Duodenal mucosa (tissue), 2 donors: ENCODE measurements at regions not wholly inside any gene's neighbourhood (a gene's known extent, or its start where the extent isn't known, plus 50 kb on each side); places are given as distances from the start of the nearest gene placed in this dataset.

Experiments
- H3K27ac ChIP-seq: one replicate; pipeline ENCODE4 v1.7.0; 2013; ENCODE audit warnings: low read depth, low read length
- H3K27me3 ChIP-seq, 2 donors: one replicate each; pipeline ENCODE4 v1.7.0; 2013; ENCODE audit warnings: low read length in 2 of 2, control low read depth in 1 of 2; ENCODE audit not compliant: insufficient read depth in 2 of 2, control insufficient read depth in 1 of 2
- H3K36me3 ChIP-seq, 2 donors: one replicate each; pipeline ENCODE4 v1.7.0; 2013; ENCODE audit warnings: low read length in 2 of 2, control low read depth in 1 of 2; ENCODE audit not compliant: insufficient read depth in 2 of 2, control insufficient read depth in 1 of 2
- H3K4me1 ChIP-seq, 2 donors: one replicate each; pipeline ENCODE4 v1.7.0; 2013; ENCODE audit warnings: low read length in 2 of 2, control low read depth in 1 of 2; ENCODE audit not compliant: insufficient read depth in 2 of 2, control insufficient read depth in 1 of 2
- H3K4me3 ChIP-seq, 2 donors: one replicate each; pipeline ENCODE4 v1.7.0; 2013; ENCODE audit warnings: low read length in 2 of 2, low read depth in 1 of 2
- H3K9ac ChIP-seq, 2 donors: one replicate each; pipeline ENCODE4 v1.7.0; 2013; ENCODE audit warnings: low read length in 2 of 2, low read depth in 1 of 2
- H3K9me3 ChIP-seq, 2 donors: one replicate each; pipeline ENCODE4 v1.7.0; 2013; ENCODE audit warnings: low read length in 2 of 2, control low read depth in 1 of 2; ENCODE audit not compliant: control insufficient read depth in 1 of 2

DNA sequence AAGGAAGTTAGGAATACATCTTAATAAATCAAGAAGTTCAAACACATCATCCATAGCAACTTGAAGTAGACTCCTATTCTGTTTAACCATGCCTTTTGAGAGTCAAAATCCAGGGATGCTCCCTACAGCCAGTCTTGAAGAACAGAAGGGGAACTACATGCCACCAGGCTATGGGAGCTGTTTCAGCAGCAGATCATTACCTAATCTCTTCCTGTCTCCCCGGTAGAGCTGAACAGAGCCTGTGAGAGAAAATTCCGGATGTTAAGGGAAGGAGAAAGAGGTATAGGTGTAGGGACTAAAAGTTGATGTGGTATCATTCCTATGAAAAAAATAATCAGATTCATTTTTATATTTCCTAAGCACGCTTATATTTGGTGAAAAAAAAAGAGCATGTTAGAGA, 352.2 kb downstream of the SPRY1 start:
- H3K4me1 ChIP-seq, result peaks cover 7 to 19% of the 10 kb centered on the region in 2 donors
- no peak overlapping the region for H3K9ac ChIP-seq
- H3K9me3 ChIP-seq, result no peaks in the 10 kb centered on the region
- no peaks in the 10 kb centered on the region for H3K36me3 ChIP-seq
- H3K4me3 ChIP-seq, result no peak overlapping the region
- H3K27ac ChIP-seq, result no peak overlapping the region
- H3K27me3 ChIP-seq, result peaks cover 0 to 2% of the 10 kb centered on the region in 2 donors

DNA sequence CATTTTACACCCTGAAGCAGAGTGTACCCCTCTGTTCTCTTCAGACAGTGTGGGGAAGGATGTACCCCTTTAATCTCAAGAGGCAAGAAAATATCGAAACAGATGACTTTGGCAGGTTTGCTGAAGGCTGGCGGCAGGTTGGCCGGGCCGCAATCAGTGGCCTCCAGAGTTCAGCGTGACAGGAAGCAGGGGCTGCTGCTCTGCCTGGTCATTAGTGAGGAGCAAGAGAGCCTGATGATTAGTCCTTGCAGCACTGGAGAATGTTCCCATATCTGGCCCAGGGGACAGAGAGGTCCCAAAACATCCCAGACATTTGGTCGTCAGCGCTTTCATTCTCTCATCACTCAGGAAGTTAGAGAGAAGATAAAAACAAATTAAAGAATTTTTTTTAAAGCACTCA, 352.8 kb downstream of the SPRY1 start:
- H3K9me3 ChIP-seq, result no peaks in the 10 kb centered on the region
- H3K27me3 ChIP-seq, result peaks cover 0 to 2% of the 10 kb centered on the region in 2 donors
- no peak overlapping the region for H3K4me3 ChIP-seq
- no peak overlapping the region for H3K9ac ChIP-seq
- H3K4me1 ChIP-seq, result peaks cover 7 to 15% of the 10 kb centered on the region in 2 donors
- no peak overlapping the region for H3K27ac ChIP-seq
- no peaks in the 10 kb centered on the region for H3K36me3 ChIP-seq

DNA sequence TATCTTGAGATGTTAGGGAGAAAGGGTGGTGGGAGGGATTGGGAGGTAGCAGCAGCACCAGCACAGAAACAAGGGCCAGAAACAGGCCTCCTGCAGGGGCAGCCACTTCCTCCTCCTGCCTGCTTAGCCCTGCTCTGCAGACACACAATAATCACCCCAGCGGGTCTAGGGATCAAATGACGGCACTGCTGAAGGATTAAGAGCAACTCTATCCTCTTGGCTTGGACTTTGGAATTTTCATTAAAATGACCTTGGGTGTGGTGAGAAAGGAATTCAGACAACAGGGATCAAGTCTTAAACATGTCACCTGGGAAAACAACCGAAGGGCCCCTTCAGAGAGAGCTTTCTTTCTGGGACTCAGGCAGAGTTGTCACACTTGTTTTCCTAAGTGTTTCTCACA, 353.4 kb downstream of the SPRY1 start:
- H3K27me3 ChIP-seq, result peaks cover 0 to 2% of the 10 kb centered on the region in 2 donors
- peaks cover 3 to 8% of the 10 kb centered on the region in 2 donors for H3K4me1 ChIP-seq
- no peaks in the 10 kb centered on the region for H3K36me3 ChIP-seq
- H3K27ac ChIP-seq, result no peak overlapping the region
- H3K9ac ChIP-seq, result no peak overlapping the region
- no peaks in the 10 kb centered on the region for H3K9me3 ChIP-seq
- H3K4me3 ChIP-seq, result no peak overlapping the region

DNA sequence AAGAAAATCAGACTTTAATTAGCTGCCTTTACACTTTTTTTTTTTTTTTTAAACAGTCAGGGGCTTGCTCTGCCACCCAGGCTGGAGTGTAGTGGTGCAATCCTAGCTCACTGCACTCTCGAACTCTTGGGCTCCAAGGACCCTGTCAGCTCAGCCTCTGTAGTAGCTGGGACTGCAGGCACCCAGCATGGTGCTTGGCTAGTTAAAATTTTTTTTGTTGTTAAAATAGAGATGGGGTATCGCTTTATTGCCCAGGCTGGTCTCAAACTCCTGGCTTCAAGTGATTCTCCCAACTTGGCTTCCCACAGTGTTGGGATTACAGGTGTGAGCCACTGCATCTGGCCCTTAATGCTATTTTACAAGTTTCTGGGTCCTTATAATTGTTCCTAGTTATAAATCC, 359.1 kb downstream of the SPRY1 start:
- no peak overlapping the region for H3K4me3 ChIP-seq
- no peaks in the 10 kb centered on the region for H3K27me3 ChIP-seq
- no peaks in the 10 kb centered on the region for H3K36me3 ChIP-seq
- no peak overlapping the region for H3K9ac ChIP-seq
- H3K27ac ChIP-seq, result no peak overlapping the region
- H3K4me1 ChIP-seq, result no peaks in the 10 kb centered on the region
- no peaks in the 10 kb centered on the region for H3K9me3 ChIP-seq

DNA sequence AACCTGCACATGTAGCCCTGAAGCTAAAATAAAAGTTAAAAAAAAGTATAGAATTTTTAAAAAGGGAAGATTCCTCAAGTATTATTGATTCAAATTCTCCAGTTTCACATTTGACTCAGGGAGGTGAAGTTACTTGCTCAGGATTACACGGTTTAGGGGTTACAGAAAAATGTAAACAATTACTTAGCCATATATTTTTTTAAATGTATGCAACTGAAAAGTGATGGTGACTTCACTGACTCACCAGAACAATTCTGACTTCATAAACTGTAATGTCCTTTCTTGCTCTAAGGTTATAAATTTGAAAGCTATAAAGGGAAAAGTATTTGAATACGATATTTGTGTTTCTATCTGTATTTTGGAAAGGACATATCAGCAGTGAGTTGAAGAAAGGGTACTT, 371.2 kb downstream of the SPRY1 start:
- no peak overlapping the region for H3K27ac ChIP-seq
- no peaks in the 10 kb centered on the region for H3K9me3 ChIP-seq
- H3K36me3 ChIP-seq, result no peaks in the 10 kb centered on the region
- H3K9ac ChIP-seq, result no peak overlapping the region
- H3K27me3 ChIP-seq, result no peaks in the 10 kb centered on the region
- no peaks in the 10 kb centered on the region for H3K4me1 ChIP-seq
- H3K4me3 ChIP-seq, result no peak overlapping the region

DNA sequence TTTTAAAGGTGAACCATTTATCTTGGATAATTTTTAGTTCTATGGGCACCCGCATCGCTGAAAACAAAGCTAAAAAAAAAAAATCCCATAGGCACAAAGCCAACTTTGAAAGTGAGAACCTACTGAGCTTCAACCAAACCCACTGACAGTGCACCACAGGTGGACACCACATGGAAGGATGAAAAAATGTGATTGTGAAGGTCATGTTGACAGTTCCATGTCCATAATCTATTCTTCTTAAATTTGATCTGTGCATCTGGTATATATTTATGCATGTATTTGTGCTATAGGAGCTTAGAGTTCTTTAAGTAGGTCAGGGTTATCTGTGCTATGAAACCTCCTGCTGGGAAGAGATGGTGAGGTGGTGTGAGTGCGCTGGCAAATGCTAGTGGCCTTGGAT, 374.3 kb downstream of the SPRY1 start:
- no peak overlapping the region for H3K9ac ChIP-seq
- no peaks in the 10 kb centered on the region for H3K36me3 ChIP-seq
- no peaks in the 10 kb centered on the region for H3K27me3 ChIP-seq
- no peak overlapping the region for H3K4me3 ChIP-seq
- no peak overlapping the region for H3K27ac ChIP-seq
- H3K4me1 ChIP-seq, result no peaks in the 10 kb centered on the region
- H3K9me3 ChIP-seq, result no peaks in the 10 kb centered on the region

DNA sequence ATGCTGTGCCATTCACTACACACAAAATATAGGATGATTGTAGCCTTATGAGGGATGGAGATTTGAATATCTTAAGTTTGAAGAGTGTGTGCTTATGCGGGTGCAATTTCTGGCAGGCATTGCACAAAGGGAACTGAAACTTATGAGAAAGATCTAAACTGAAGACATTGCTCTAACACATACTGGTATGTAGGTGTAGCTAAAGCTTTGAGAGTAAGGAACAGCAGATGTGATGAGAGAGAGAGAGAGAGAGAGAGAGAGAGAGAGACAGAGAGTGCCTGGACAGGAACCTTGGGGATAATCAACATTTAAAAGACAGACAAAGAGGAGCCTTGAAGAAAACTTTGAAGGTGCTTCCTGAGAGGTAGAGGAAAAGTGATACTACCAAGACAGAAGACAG, 379.7 kb downstream of the SPRY1 start:
- Histone ChIP-seq H3K4me3 (no peak overlapping the region), H3K9me3 (no peaks in the 10 kb centered on the region), H3K36me3 (no peaks in the 10 kb centered on the region), H3K9ac (no peak overlapping the region), H3K27ac (no peak overlapping the region), H3K4me1 (no peaks in the 10 kb centered on the region), H3K27me3 (no peaks in the 10 kb centered on the region)

DNA sequence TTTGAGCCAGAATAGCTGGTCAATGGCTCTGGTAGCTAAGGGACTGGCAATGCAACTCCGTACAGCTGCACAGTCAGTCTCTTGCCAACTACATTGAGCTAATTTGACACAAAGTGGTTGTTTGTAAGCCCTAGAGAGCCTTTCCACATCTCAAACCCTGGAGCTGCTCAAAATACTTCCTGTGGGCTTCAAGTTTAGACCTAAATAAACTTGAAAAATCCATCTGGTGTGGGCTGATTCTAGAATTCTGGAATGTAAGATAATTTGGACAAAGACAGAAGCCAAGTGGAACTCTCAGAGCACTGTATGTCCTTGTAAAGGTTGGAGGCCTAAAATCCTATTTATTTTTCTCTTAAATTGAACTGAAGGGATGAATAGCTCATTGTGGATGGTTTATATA, 380.8 kb downstream of the SPRY1 start:
- Histone ChIP-seq H3K4me3 (no peak overlapping the region), H3K27ac (no peak overlapping the region), H3K4me1 (no peaks in the 10 kb centered on the region), H3K9ac (no peak overlapping the region), H3K9me3 (no peaks in the 10 kb centered on the region), H3K36me3 (no peaks in the 10 kb centered on the region), H3K27me3 (no peaks in the 10 kb centered on the region)

DNA sequence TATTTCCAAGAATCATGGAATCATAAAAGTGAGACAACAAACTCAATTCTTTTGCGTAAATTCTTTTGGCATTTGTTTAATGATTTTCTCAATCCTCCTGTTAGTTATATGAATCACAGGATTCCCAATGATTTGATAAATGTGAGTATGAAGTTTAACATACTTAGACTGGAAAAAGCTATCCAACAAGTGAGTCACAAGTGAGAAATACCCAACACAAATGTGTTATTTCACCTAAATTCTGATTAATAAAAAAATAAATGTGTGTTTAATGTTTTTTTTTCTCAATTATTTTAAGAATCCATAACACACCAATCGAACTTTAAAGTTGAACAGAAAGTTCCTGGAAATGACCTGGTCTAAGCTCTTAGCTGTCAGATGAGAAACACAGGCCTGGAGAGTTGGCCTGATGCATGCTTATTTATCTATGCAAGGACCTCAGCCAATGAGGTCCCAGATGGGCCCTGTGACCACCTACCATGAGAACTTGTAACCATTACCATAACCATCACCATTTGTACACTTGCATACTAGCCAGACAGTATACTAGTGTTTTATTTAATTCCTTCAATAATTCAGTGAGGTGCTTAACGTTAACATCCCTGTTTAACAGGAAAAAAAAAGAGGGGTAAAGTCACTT, 386.7 kb downstream of the SPRY1 start:
- H3K9ac ChIP-seq, result no peak overlapping the region
- H3K9me3 ChIP-seq, result no peaks in the 10 kb centered on the region
- peaks cover 0 to 3% of the 10 kb centered on the region in 2 donors for H3K4me1 ChIP-seq
- H3K36me3 ChIP-seq, result no peaks in the 10 kb centered on the region
- no peak overlapping the region for H3K4me3 ChIP-seq
- no peaks in the 10 kb centered on the region for H3K27me3 ChIP-seq
- H3K27ac ChIP-seq, result no peak overlapping the region

DNA sequence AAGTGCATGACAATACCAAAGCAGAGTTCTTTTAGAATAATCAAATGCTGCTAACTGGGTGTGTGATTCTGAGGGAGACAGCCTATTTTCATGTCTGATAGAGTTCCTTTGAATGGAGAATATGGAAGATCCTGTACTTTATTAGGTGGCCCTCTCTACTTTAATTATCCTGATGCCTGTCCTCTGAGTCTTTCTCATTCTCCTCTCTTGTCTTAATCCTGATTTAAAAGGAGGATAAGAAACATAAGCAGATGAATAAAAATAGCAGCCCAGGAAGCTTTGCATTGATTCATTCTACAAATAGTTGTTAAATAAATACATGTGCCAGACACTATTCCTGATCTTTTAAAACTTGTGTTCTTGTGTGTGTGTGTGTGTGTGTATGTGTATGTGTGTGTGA, 387.3 kb downstream of the SPRY1 start:
- H3K9ac ChIP-seq, result no peak overlapping the region
- H3K4me1 ChIP-seq, result peaks cover 0 to 3% of the 10 kb centered on the region in 2 donors
- no peak overlapping the region for H3K27ac ChIP-seq
- no peaks in the 10 kb centered on the region for H3K9me3 ChIP-seq
- no peaks in the 10 kb centered on the region for H3K36me3 ChIP-seq
- no peak overlapping the region for H3K4me3 ChIP-seq
- H3K27me3 ChIP-seq, result no peaks in the 10 kb centered on the region

DNA sequence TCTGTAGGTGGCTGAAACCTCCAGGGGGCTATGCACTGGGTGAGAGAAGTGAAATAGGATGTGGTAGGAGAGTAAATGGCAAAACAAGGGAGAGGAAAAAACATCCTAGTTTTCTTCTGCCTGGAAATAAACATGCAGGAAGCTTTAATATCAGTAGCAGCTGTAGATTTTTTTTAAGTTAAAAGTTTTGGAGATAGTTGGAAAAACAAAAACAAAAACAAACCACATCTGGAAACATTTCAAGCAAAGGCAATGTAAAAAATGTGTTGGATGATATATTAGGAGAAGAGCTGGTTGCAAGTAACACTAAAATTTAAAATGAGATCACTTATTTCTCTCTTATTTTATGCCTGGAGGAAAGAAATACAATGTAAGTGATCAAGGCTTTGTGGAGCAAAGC, 388.0 kb downstream of the SPRY1 start:
- H3K9ac ChIP-seq, result no peak overlapping the region
- H3K4me1 ChIP-seq, result peaks cover 0 to 3% of the 10 kb centered on the region in 2 donors
- H3K36me3 ChIP-seq, result no peaks in the 10 kb centered on the region
- H3K9me3 ChIP-seq, result no peaks in the 10 kb centered on the region
- H3K27me3 ChIP-seq, result no peaks in the 10 kb centered on the region
- no peak overlapping the region for H3K4me3 ChIP-seq
- no peak overlapping the region for H3K27ac ChIP-seq
